ENCODE measurements at regions not wholly inside any gene's neighbourhood (a gene's known extent, or its start where the extent isn't known, plus 50 kb on each side); places are given as distances from the start of the nearest gene placed in this dataset.

DNA sequence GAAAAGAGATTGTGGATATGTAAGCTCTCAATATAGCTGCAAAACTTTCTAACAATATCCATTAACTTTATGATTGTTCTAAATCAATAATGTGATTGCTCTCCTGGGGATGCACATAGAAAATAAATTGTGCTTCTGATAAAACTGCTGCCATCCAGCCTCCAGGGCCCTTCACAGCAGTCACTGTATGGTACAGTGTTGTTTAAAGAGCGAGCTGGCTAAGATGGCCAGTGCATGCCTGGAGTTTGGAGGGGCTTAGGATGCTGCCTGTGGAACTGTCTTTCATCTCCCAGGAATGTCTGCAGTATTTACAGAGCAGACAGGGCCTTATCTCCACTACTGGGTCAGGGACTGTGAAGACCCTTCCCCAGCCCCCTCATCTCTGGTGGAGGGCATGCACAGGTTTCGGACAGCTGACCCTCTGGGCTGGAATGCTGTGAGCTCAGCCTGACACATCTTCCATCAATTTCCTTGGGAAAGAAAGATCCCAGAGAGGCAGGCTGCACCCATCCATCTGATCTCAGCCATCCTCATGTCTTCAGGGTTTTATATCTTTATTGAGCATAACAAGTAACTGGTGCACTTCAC, 137.0 kb downstream of the PLPP3 start:
- no peak for DNase-seq

GRCh38 chr1:56441601-56442000, 137.8 kb downstream of the PLPP3 start:
- DNase-seq = no peak

DNA sequence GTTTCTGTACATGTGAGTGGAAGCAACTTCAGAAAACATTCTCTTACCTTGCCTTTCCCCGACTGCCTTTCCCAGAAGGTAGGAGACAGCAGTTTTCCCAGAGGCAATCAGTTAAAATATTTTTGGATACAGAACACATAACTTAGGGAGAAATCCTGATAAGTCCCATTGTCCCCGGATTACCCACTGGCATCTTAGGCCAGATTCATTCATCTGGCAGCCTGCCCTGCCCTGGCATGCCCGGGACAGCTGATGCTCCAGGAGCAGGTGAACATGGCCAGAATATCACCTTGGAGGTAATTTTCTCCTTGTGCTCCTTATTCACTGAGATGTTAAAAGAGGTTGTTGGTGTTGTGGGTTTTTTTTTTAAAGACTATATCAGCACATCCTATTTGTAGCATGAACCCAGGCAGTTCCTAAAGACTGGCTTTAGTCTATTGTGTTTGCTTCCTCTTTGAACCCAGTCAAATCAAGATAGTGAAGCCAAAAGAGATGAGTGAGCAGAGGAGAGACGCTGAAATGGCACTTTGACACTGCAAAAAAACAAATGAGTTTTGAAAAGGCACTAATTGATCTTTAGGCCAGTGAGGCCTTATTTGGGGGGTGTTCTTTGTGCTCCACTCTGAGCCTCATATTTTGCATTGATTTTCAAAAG, 139.6 kb downstream of the PLPP3 start:
- no peak for DNase-seq

GRCh38 chr1:56438901-56439551, 140.3 kb downstream of the PLPP3 start:
- no peak for DNase-seq

DNA sequence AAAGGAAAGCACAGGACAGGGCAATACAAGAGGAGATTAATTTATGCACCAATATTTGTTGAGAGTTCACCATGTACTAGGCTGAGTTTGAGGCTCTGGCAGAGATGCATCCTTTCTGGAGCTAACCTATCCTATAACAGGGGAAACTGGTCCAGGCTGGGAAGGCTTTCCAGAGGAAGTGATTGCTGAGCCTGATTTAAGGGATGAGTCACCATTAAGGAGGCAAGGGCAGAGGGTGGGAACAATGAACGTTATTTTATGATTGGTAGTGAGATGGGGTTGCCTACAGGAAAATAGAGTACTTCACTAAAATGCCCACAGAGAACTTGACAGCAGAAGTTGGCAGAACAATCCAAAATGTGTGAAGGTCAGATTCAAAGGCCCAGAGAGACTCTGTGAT, 141.4 kb downstream of the PLPP3 start:
- no peak for DNase-seq

DNA sequence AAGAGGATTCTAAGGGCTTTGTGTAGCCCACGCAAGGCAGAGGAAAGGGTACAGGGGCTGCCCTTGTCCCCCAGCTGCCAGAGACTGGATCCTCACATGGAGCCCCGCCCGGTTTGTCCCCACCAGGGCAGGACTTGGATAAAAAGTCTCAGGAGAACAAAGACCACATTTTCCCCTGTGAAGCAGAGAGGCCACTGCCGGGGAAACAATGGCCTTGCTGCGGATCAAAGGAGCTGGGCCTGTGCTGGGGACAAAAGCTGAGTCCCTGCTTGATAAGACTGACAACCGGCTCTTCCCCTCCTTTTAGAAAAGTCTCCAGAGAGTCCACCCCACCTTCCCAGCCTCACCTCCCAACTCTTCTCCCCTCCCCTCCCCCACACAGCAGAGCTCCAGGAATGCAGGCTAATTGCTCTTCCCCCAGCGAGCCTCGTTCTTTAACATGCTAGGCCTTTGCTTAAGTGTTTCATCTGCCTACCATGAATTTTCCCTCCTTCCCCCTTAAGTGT, 142.4 kb downstream of the PLPP3 start:
- DNase-seq = no peak

GRCh38 chr1:56436296-56436695, 143.1 kb downstream of the PLPP3 start:
- no peak for DNase-seq

- no peak for DNase-seq
Observed at GRCh38 chr1:56435434-56436262, 143.7 kb downstream of the PLPP3 start.

DNA sequence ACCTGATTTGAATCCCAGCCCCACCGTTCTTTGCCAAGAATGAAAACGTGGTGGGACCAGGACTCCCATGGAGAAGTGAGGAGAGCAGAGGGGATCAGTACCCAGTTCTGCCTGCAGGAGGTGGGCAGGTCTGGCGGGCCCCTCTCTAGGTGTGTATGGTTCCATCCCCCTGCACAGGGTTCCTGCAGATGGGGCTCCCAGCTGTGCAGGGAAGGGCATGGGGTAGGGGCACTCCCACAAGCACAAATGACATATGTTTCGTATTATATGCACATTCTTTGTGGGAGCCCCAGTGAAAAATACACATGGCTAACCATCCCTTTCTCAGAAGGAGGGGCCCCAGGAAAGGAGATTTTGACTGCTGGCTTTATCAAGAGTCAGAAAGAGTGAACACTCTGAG, 144.6 kb downstream of the PLPP3 start:
- no peak for DNase-seq

DNA sequence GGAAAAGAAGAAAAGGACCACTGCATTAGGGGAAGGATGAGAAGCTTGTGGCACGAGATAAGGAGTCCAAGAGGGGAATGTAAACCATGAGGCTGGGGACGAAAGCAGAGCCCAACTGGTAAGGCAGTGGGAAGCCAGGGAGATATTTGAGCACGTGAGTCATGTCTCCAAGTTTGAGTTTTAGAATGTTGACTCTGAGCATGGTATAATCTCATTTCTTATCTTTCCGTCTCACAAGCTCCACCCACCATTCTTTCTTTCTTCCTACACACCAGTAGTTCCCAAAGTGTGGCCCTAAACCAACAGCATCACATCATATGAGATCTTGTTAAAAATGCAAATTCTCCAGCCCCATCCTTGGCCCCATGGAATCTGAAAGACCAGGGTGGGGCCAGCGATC, 145.3 kb downstream of the PLPP3 start:
- DNase-seq = no peak

DNA sequence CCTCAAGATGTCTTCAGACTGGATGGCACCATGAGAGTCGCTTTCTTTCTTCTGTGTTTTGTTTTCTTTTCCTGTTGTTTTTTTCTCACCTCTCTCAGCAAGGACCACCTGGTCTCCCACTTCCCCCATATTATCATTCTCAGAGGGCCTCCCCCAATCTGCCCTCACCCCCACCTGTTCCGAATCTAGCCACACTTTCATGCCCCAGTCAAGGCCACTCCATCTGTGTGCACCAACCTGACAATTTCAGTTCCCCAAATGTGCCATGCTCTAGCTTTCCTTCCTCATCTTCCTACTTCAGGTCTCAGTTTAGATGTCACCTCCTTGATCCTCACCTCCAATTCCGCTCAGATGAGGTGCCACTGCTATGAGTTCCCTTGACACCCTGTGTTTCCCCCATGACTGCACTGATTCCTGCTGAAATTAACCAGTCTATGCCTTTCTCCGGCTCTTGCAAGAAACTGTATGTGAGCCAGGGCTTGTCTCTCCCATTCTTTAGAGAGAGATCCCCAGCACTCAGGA, 146.2 kb downstream of the PLPP3 start:
- DNase-seq = no peak

- DNase-seq = no peak
Observed at GRCh38 chr1:56432166-56432971, 147.0 kb downstream of the PLPP3 start.

DNA sequence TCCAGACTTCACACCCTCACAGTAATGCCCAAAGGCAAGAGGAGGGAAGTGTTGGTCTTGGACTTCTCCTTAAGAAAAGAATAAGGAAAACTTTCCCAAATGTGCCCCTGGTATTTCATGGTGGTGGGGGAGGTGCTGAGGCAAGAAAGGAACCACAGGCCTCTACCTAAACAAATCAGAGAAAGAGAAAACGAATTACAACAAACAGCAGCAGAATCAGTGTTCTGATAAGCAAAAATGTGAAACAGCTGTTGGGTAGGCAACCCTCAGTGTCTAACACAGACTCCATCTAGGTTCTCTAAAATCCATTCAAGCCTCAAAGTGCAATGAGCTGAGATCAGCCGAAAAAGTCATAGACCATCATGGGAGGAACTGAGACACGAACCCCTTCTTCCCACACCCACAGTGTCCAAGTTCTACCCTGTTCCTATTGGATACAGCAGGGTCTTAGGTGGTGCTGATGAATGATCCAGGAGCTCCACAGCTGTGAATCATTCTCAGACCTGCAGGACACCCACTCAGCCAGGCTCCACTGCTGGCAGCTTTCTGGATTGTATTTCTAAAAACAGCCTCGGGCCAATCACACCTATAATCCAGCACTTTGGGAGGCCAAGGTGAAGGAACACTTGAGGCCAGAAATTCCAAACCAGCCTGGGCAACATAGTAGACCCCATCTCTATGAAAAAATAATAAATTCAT, 149.1 kb downstream of the PLPP3 start:
- no peak for DNase-seq

DNA sequence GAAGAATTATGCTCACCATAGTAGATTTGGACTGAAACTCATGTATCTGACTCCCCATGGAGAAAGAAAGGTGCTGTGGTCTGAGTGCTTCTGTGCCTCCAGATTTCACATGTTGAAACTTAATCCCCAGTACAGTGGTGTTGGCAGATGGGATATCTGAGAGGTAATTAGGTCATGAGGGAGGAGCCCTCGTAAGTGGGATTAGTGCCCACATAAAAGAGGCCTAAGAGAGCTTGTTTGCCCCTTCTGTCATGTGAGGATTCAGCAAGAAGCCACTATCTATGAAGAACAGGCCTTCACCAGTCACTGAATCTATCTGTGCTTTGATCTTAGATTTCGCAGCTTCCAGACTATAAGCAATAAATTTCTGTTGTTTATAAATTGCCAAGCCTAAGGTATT, 150.1 kb downstream of the PLPP3 start:
- no peak for DNase-seq

- no peak for DNase-seq
Observed at GRCh38 chr1:56426587-56427381, 152.6 kb downstream of the PLPP3 start.

DNA sequence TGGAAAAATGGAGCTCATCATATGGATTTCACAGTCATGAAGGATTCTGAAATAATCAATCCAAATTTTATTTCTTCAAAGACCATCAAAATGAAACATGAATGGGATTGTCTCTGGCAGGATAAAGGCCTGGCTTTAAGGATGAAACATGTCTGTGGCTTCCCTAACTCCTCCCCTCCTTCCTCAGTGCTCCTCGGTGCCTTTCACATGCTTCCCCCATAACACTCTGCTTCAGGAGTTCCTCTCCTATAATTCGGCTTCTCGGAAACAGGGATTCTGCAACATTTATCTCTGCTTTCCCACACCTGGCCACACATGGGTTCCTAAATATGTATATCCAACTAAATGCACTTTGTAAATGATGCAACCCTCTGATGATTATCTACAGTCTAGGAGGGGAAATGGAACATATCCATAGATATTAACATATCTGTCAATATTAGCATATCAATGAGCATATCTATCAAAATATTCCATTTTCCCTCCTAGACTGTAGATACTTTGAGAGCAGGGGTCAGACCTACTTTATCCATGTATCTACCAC, 153.8 kb downstream of the PLPP3 start:
- DNase-seq = no peak

DNA sequence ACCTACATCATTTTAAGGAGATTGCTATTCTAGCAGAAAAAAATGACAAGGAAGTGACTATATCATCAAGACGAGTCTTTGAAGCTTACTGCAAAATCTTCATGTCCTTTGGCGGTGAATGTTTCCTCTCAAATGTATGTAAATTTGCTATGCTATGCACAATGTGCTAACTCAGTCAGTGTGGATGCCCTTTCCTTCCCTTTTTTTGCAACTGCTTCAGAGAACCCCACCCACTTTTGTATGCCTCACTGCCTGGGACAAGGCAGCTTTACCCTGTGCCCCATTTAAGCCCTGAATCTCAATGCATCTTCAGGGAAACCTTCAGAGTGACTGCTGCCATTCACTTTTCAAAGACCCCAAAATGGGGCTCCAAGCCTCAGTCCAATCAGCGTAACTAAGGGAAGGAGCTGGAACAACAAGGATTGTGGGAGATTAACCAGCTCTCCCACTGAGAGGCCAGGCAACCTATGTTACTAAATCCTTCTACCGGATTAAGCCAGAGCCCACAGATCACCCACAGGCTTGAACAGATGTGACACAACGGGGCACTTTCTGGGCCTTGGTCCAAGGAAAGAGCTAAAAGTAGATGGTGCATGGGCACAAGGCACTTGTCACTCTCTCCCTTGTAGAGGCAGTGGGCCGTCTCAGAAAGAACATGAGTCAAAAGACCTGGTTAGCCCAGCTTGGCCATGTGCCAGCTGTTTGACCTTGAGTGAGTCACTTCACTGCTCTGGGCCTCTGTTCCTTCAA, 154.4 kb downstream of the PLPP3 start:
- DNase-seq = no peak

DNA sequence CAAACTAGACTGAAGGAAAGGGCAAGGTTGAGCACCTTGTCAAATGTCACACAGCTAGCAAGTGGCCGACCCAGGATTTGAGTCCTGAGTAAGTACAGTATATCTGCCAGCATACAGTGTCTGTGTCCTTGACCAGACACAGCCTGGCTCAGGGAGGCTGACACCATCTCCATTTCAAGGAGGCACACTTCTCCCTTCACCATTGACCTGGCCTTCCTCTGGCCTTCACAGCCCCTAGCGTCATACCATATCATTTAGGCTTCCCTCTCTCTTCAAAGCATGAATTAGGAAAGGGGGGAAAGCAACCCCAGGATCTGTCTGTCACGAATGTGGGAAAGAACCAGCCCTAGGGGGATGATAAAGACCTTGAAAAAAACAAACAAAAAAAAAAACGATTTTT, 155.6 kb downstream of the PLPP3 start:
- no peak for DNase-seq

DNA sequence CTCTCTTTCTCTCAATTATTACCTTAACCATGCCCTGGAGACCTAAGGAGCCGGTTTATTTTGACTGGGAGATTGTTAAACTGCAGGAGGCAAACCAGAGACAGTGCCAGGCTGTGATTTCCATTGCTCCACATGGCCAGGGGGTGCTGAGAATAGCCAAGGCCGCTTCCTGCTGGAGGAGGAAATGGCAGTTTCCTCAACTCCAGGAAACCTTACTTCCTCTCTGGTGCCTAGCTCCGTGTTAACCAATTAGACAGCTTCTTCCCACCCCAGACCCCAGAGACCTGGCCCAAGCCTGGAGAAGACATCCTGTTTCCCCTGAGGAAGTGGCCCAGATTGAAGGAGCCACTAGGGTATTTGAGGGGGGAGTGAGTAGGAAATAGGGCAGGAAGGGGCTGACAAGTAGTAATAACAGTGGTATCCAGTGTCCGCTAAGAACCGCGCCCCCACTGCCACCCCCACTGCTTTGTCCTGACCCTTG, 161.2 kb downstream of the PLPP3 start:
- no peak for DNase-seq

GRCh38 chr1:56417646-56418045, 161.7 kb downstream of the PLPP3 start:
- DNase-seq = no peak

Data from CD4-positive, alpha-beta T cell treated with Interleukin-21 for 1 hour (primary cell).